Erythroblast (primary cell): ENCODE measurements at regions not wholly inside any gene's neighbourhood (a gene's known extent, or its start where the extent isn't known, plus 50 kb on each side); places are given as distances from the start of the nearest gene placed in this dataset.
A peak's percentile ranks its signal among the peaks of the same experiment; 100 is the strongest.
"Not testable (repeated sequence)": the region's sequence is repeated elsewhere in the genome, so short reads cannot be mapped to it uniquely, and the experiment has no call there.

ENCODE experiments used
- DNase-seq, 2 experiments: peaks; one replicate each; lab custom pipeline; 2025; lab: John Stamatoyannopoulos, UW
- GATA1 ChIP-seq: IDR thresholded peaks from 2 replicates; pipeline ENCODE4 v1.6.1; 2011; ENCODE audit warnings: low read depth, mild to moderate bottlenecking, control low read depth, low read length, moderate library complexity
- POLR2A ChIP-seq: IDR thresholded peaks from 2 replicates; pipeline ENCODE4 v1.6.1; 2011; ENCODE audit warnings: mild to moderate bottlenecking, low read length

GRCh38 chr1:199799116-199799515, 228.4 kb upstream of the NR5A2 start:
- TF ChIP-seq GATA1 (no peak), POLR2A (no peak)
- DNase-seq: no peak

- no peak for DNase-seq
Measured at GRCh38 chr1:199804526-199804925, 223.0 kb upstream of the NR5A2 start.

GRCh38 chr1:199808110-199808870, 219.2 kb upstream of the NR5A2 start:
- DNase-seq: no peak

More at GRCh38 chr1:199804526-199804925, 223.0 kb upstream of the NR5A2 start:
- TF ChIP-seq GATA1: no peak
- no peak for TF ChIP-seq POLR2A

GRCh38 chr1:199809311-199809710, 218.2 kb upstream of the NR5A2 start:
- no peak for DNase-seq
- TF ChIP-seq POLR2A (no peak), GATA1 (no peak)

More at GRCh38 chr1:199808110-199808870, 219.2 kb upstream of the NR5A2 start:
- TF ChIP-seq POLR2A: no peak
- no peak for TF ChIP-seq GATA1

- TF ChIP-seq POLR2A: no peak
- no peak for DNase-seq
Measured at GRCh38 chr1:199811163-199811562, 216.3 kb upstream of the NR5A2 start.

- DNase-seq: peak in 1 of 2 experiments; percentile 30
- TF ChIP-seq POLR2A: no peak
- TF ChIP-seq GATA1: no peak
Measured at GRCh38 chr1:199813198-199813597, 214.3 kb upstream of the NR5A2 start.

GRCh38 chr1:199815947-199816346, 211.6 kb upstream of the NR5A2 start:
- no peak for DNase-seq
- TF ChIP-seq POLR2A: no peak
- no peak for TF ChIP-seq GATA1

- no peak for DNase-seq
- TF ChIP-seq GATA1 (no peak), POLR2A (no peak)
Measured at GRCh38 chr1:199817266-199817665, 210.2 kb upstream of the NR5A2 start.

- DNase-seq: no peak
- TF ChIP-seq POLR2A (no peak), GATA1 (no peak)
Measured at GRCh38 chr1:199821029-199821779, 206.3 kb upstream of the NR5A2 start.

GRCh38 chr1:199832451-199832850, 195.1 kb upstream of the NR5A2 start:
- no peak for TF ChIP-seq POLR2A
- no peak for TF ChIP-seq GATA1
- DNase-seq: no peak

- no peak for TF ChIP-seq GATA1
- TF ChIP-seq POLR2A: no peak
- no peak for DNase-seq
Measured at GRCh38 chr1:199834711-199835110, 192.8 kb upstream of the NR5A2 start.

GRCh38 chr1:199836430-199836829, 191.1 kb upstream of the NR5A2 start:
- TF ChIP-seq POLR2A (no peak), GATA1 (no peak)
- DNase-seq: no peak

- no peak for DNase-seq
- TF ChIP-seq POLR2A (no peak), GATA1 (no peak)
Measured at GRCh38 chr1:199837321-199837720, 190.2 kb upstream of the NR5A2 start.

GRCh38 chr1:199839608-199840007, 187.9 kb upstream of the NR5A2 start:
- DNase-seq: not testable (repeated sequence)

- not testable (repeated sequence) for DNase-seq
Measured at GRCh38 chr1:199843096-199843495, 184.4 kb upstream of the NR5A2 start.
